PC-9 (cell line): ENCODE measurements at regions not wholly inside any gene's neighbourhood (a gene's known extent, or its start where the extent isn't known, plus 50 kb on each side); places are given as distances from the start of the nearest gene placed in this dataset.

Source experiments
- BruUV-seq: library from RNA; stranded (reverse); fragments of 400-500 nt; replicated peaks from 2 replicates; lab custom pipeline; 2021; lab: Mats Ljungman, UMichigan
- CTCF ChIA-PET: fragments of 300-600 bp; sonication (Branson Sonifier 250); formaldehyde crosslinking; loops from one replicate; lab custom pipeline; 2022; ENCODE audit warnings: antibody characterized with exemption; lab: Charles Lee
- POLR2A ChIA-PET: fragments of 300-600 bp; sonication (Branson Sonifier 250); formaldehyde crosslinking; loops from one replicate; lab custom pipeline; 2022; ENCODE audit warnings: antibody characterized with exemption; ENCODE audit not compliant: unreplicated experiment; lab: Charles Lee
- DNase-seq, 2 experiments: peaks; one replicate each; pipeline versions ENCODE4 v3.0.0 to v3.0.0-alpha.2; 2015 to 2022; ENCODE audit warnings: mixed read lengths in 1 of 2
- H2AFZ ChIP-seq: fragments of 200-600 bp; sonication (generic); 2 replicates; pipeline ENCODE4 v1.8.1; 2017; ENCODE audit warnings: antibody characterized with exemption
- H3F3A ChIP-seq: fragments of 200-600 bp; sonication (generic); 2 replicates; pipeline ENCODE4 v1.8.1; 2017; ENCODE audit warnings: antibody characterized with exemption, mild to moderate bottlenecking, low read depth; ENCODE audit not compliant: insufficient read depth
- H3K27ac ChIP-seq: fragments of 200-600 bp; sonication (generic); 2 replicates; pipeline ENCODE4 v1.6.1; 2016; ENCODE audit warnings: mixed run types
- H3K27me3 ChIP-seq: fragments of 200-600 bp; sonication (generic); 2 replicates; pipeline ENCODE4 v1.6.1; 2016; ENCODE audit warnings: low read depth, mixed run types; ENCODE audit not compliant: insufficient read depth
- H3K36me3 ChIP-seq: fragments of 200-600 bp; sonication (generic); 2 replicates; pipeline ENCODE4 v1.6.1; 2016; ENCODE audit warnings: low read depth, mixed run types
- H3K4me1 ChIP-seq: fragments of 200-600 bp; sonication (generic); replicated peaks from 2 replicates; pipeline ENCODE4 v1.6.1; 2016; ENCODE audit warnings: mixed run types; ENCODE audit not compliant: insufficient read depth
- H3K4me2 ChIP-seq: fragments of 200-600 bp; sonication (generic); 2 replicates; pipeline ENCODE4 v1.6.1; 2017; ENCODE audit warnings: mixed run types
- H3K4me3 ChIP-seq: fragments of 200-600 bp; sonication (generic); 2 replicates; pipeline ENCODE4 v1.6.1; 2016; ENCODE audit warnings: mixed run types
- H3K79me2 ChIP-seq: fragments of 200-600 bp; sonication (generic); 2 replicates; pipeline ENCODE4 v1.6.1; 2017; ENCODE audit warnings: low read depth, mixed run types
- H3K9me2 ChIP-seq: fragments of 200-600 bp; sonication (generic); 2 replicates; pipeline ENCODE4 v1.8.1; 2017; ENCODE audit warnings: mild to moderate bottlenecking; ENCODE audit not compliant: insufficient read depth
- H3K9me3 ChIP-seq: fragments of 200-600 bp; sonication (generic); 2 replicates; pipeline ENCODE4 v1.8.1; 2016; ENCODE audit warnings: low read depth; ENCODE audit not compliant: insufficient read depth
- H4K20me1 ChIP-seq: fragments of 200-600 bp; sonication (generic); 2 replicates; pipeline ENCODE4 v1.8.1; 2017; ENCODE audit not compliant: insufficient read depth
- EZH2 ChIP-seq: fragments of 200-600 bp; sonication (generic); IDR thresholded peaks from 2 replicates; pipeline ENCODE4 v1.8.0; 2017; ENCODE audit warnings: antibody characterized with exemption, low read depth
- intact Hi-C: fragments of 100-400 bp; cut with micrococcal nuclease; formaldehyde crosslinking; loops from one replicate; pipeline ENCODE4 v1.10.0; 2022; ENCODE audit not compliant: unreplicated experiment
- TF ChIP-seq, protein P1 (sequence below): fragments of 200-600 bp; sonication (generic); conservative IDR thresholded peaks from 2 replicates; pipeline ENCODE4 v1.6.1; 2017; ENCODE audit warnings: mixed run types, antibody characterized with exemption, mild to moderate bottlenecking, moderate library complexity

GRCh38 chr7:83708531-83708930, 59.6 kb upstream of the SEMA3E start:
- DNase-seq = no peak
- no peak overlapping the region for H2AFZ ChIP-seq
- H3K9me2 ChIP-seq = no peaks in the 10 kb centered on the region
- H3K27ac ChIP-seq = no peak overlapping the region
- no peak overlapping the region for H3K4me2 ChIP-seq
- TF ChIP-seq EZH2 = no peak
- TF ChIP-seq, protein P1, sequence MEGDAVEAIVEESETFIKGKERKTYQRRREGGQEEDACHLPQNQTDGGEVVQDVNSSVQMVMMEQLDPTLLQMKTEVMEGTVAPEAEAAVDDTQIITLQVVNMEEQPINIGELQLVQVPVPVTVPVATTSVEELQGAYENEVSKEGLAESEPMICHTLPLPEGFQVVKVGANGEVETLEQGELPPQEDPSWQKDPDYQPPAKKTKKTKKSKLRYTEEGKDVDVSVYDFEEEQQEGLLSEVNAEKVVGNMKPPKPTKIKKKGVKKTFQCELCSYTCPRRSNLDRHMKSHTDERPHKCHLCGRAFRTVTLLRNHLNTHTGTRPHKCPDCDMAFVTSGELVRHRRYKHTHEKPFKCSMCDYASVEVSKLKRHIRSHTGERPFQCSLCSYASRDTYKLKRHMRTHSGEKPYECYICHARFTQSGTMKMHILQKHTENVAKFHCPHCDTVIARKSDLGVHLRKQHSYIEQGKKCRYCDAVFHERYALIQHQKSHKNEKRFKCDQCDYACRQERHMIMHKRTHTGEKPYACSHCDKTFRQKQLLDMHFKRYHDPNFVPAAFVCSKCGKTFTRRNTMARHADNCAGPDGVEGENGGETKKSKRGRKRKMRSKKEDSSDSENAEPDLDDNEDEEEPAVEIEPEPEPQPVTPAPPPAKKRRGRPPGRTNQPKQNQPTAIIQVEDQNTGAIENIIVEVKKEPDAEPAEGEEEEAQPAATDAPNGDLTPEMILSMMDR = no peak
- CTCF ChIA-PET = no interaction called here
- intact Hi-C loops = no loop called here
- BruUV-seq = no TSS peak
- H3K36me3 ChIP-seq = no peaks in the 10 kb centered on the region
- H3K9me3 ChIP-seq = no peaks in the 10 kb centered on the region
- POLR2A ChIA-PET = no interaction called here
- H4K20me1 ChIP-seq = no peaks in the 10 kb centered on the region
- no peaks in the 10 kb centered on the region for H3K27me3 ChIP-seq
- H3K79me2 ChIP-seq = no peaks in the 10 kb centered on the region
- peaks cover 26% of the 10 kb centered on the region for H3K4me1 ChIP-seq
- no peak overlapping the region for H3K4me3 ChIP-seq
- H3F3A ChIP-seq = peaks cover 8% of the 10 kb centered on the region

DNA sequence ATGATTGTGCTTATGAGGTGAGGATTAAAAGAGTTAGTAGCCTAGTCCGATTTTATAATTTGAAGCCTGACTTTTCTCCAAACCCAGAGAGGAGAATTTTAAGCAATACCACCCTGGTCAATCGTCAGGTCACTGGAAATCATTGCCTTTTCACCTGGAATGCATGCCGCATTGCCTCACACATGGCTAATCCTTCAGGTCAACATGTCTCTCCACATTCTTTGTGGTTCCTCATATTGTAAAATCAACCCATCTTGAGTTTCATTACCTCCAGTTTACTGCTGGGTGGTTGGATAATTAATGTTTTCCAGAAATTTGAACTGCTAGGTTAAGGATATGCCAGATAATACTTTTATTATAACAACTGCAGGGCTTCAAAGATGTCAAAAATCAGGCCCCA, 55.6 kb upstream of the SEMA3E start:
- no peaks in the 10 kb centered on the region for H3K36me3 ChIP-seq
- BruUV-seq = no TSS peak
- peak; percentile 59 to 92 for DNase-seq
- 0 out of 2 replicates have a peak, but pooled peaks cover 7% of the 10 kb centered on the region for H3K9me2 ChIP-seq
- H3K79me2 ChIP-seq = no peaks in the 10 kb centered on the region
- peaks cover 28% of the 10 kb centered on the region for H3K4me1 ChIP-seq
- ChIA-PET POLR2A (no interaction called here), CTCF (no interaction called here)
- no peaks in the 10 kb centered on the region for H4K20me1 ChIP-seq
- H3F3A ChIP-seq = peaks cover 8% of the 10 kb centered on the region
- H2AFZ ChIP-seq = peak overlapping the region; percentile 39; the same call in 1 of the 2 replicates
- H3K27ac ChIP-seq = peak overlapping the region; percentile 85
- H3K4me3 ChIP-seq = peak overlapping the region; percentile 28; the same call in 1 of the 2 replicates
- H3K27me3 ChIP-seq = no peaks in the 10 kb centered on the region
- peak overlapping the region; percentile 60 for H3K4me2 ChIP-seq
- intact Hi-C loops = loop anchor here (1.0 to 2.0 kb wide), 2 partner anchors 19 to 28 kb away; no protein-coding TSS in a partner anchor
- no peaks in the 10 kb centered on the region for H3K9me3 ChIP-seq
- no peak for TF ChIP-seq EZH2
- TF ChIP-seq, protein P1 = no peak

DNA sequence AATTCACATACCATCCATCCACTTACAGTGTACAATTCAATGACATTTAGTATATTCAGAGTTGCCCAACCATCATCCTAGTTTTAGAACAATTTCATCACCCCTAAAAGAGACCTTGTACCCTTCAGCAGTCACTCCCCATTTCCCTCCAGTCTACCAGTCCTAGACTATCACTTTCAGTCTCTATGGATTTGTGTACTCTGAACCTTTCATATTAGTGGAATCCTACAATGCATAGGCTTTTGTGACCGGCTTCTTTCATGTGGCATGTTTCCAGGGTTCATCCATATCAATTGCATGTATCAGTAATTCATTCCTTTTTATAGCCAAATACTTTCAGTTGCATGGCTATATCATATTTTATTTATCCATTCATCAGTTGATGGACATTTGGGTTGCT, 53.5 kb upstream of the SEMA3E start:
- intact Hi-C loops = no loop called here
- Histone ChIP-seq H3K36me3 (no peaks in the 10 kb centered on the region), H3K4me3 (no peak overlapping the region), H2AFZ (no peak overlapping the region; the same call in 1 of the 2 replicates), H3F3A (peaks cover 8% of the 10 kb centered on the region), H3K27ac (no peak overlapping the region), H3K4me2 (no peak overlapping the region), H3K9me3 (no peaks in the 10 kb centered on the region), H3K9me2 (0 out of 2 replicates have a peak, but pooled peaks cover 7% of the 10 kb centered on the region), H4K20me1 (no peaks in the 10 kb centered on the region), H3K4me1 (peaks cover 28% of the 10 kb centered on the region), H3K27me3 (no peaks in the 10 kb centered on the region), H3K79me2 (no peaks in the 10 kb centered on the region)
- no TSS peak for BruUV-seq
- DNase-seq = no peak
- TF ChIP-seq, protein P1 = no peak
- no peak for TF ChIP-seq EZH2
- ChIA-PET POLR2A (no interaction called here), CTCF (no interaction called here)
